IMR-90 (cell line): ENCODE measurements at regions not wholly inside any gene's neighbourhood (a gene's known extent, or its start where the extent isn't known, plus 50 kb on each side); places are given as distances from the start of the nearest gene placed in this dataset.

Source experiments
- ATAC-seq: fragments of 200-7000 bp; cut with Tn5 transposase; 2 replicates; pipeline ENCODE4 v1.9.1; 2020; ENCODE audit warnings: low read depth, mild to moderate bottlenecking, moderate library complexity
- BruUV-seq: library from RNA; stranded (reverse); fragments of 400-500 nt; replicated peaks from 2 replicates; lab custom pipeline; 2021; lab: Mats Ljungman, UMichigan
- CTCF ChIA-PET: fragments of 300-600 bp; formaldehyde crosslinking; extraction: SDS; loops from one replicate; lab custom pipeline; 2021; ENCODE audit warnings: antibody characterized with exemption; lab: Yijun Ruan, JAX
- POLR2A ChIA-PET: fragments of 300-600 bp; sonication (Branson Sonifier 250); formaldehyde crosslinking; loops from one replicate; lab custom pipeline; 2022; ENCODE audit warnings: antibody characterized with exemption; ENCODE audit not compliant: unreplicated experiment; lab: Charles Lee
- DNase-seq: peaks from one replicate; pipeline ENCODE4 v3.0.0; 2013
- H2AFZ ChIP-seq: replicated peaks from 2 replicates; pipeline ENCODE3; 2013; ENCODE audit warnings: low read length, mild to moderate bottlenecking; ENCODE audit not compliant: poor library complexity
- H2AK5ac ChIP-seq: 2 replicates; pipeline ENCODE4 v1.6.1; 2013; ENCODE audit warnings: low read depth, low read length, inconsistent platforms
- H2AK9ac ChIP-seq: replicated peaks from 2 replicates; pipeline ENCODE3; 2013; ENCODE audit warnings: mild to moderate bottlenecking, low read depth, low read length, moderate library complexity; ENCODE audit not compliant: poor library complexity
- H2BK120ac ChIP-seq: 2 replicates; pipeline ENCODE4 v1.6.1; 2013; ENCODE audit warnings: low read depth, low read length, inconsistent platforms
- H2BK15ac ChIP-seq: 3 replicates; pipeline ENCODE4 v1.6.1; 2013; ENCODE audit warnings: low read depth, low read length, inconsistent platforms
- H2BK20ac ChIP-seq: 2 replicates; pipeline ENCODE4 v1.6.1; 2013; ENCODE audit warnings: low read depth, mild to moderate bottlenecking, inconsistent platforms, low read length, moderate library complexity
- H2BK5ac ChIP-seq: 2 replicates; pipeline ENCODE4 v1.6.1; 2013; ENCODE audit warnings: mild to moderate bottlenecking, low read depth, low read length, inconsistent platforms; ENCODE audit not compliant: poor library complexity, severe bottlenecking
- H3K14ac ChIP-seq: replicated peaks from 2 replicates; pipeline ENCODE4 v1.6.1; 2013; ENCODE audit warnings: low read depth, low read length, inconsistent platforms
- H3K18ac ChIP-seq: 2 replicates; pipeline ENCODE4 v1.6.1; 2013; ENCODE audit warnings: low read depth, low read length, control low read depth
- H3K23ac ChIP-seq: 2 replicates; pipeline ENCODE4 v1.6.1; 2013; ENCODE audit warnings: low read depth, low read length, inconsistent platforms
- H3K27ac ChIP-seq: 2 replicates; pipeline ENCODE4 v1.5.1; 2013; ENCODE audit warnings: mild to moderate bottlenecking, control low read depth, low read length; ENCODE audit not compliant: insufficient read depth
- H3K27me3 ChIP-seq: 2 replicates; pipeline ENCODE4 v1.6.1; 2013; ENCODE audit warnings: low read length; ENCODE audit not compliant: control insufficient read depth, insufficient read depth
- H3K36me3 ChIP-seq: 2 replicates; pipeline ENCODE4 v1.6.1; 2013; ENCODE audit warnings: low read length, mixed read lengths; ENCODE audit not compliant: control insufficient read depth, insufficient read depth
- H3K4ac ChIP-seq: 2 replicates; pipeline ENCODE4 v1.6.1; 2013; ENCODE audit warnings: low read depth, low read length, inconsistent platforms
- H3K4me1 ChIP-seq: 2 replicates; pipeline ENCODE4 v1.6.1; 2013; ENCODE audit warnings: low read length, mixed read lengths; ENCODE audit not compliant: control insufficient read depth, insufficient read depth
- H3K4me2 ChIP-seq: 2 replicates; pipeline ENCODE4 v1.6.1; 2013; ENCODE audit warnings: low read depth, mild to moderate bottlenecking, control low read depth, low read length, moderate library complexity
- H3K4me3 ChIP-seq: 2 replicates; pipeline ENCODE4 v1.5.1; 2013; ENCODE audit warnings: low read depth, mild to moderate bottlenecking, control low read depth, low read length, moderate library complexity; ENCODE audit not compliant: insufficient read depth
- H3K56ac ChIP-seq: 2 replicates; pipeline ENCODE4 v1.6.1; 2013; ENCODE audit warnings: low read length, inconsistent platforms; ENCODE audit not compliant: insufficient read depth; ENCODE audit errors: extremely low read depth
- H3K79me1 ChIP-seq, 2 experiments: 2 replicates each; pipeline ENCODE4 v1.6.1; 2013; ENCODE audit warnings: low read length in 2 of 2, inconsistent platforms in 1 of 2, low read depth in 1 of 2
- H3K9ac ChIP-seq: 2 replicates; pipeline ENCODE4 v1.6.1; 2013; ENCODE audit warnings: low read depth, low read length, control low read depth
- H3K9me1 ChIP-seq: 2 replicates; pipeline ENCODE4 v1.6.1; 2013; ENCODE audit warnings: low read length, inconsistent platforms; ENCODE audit not compliant: insufficient read depth
- H3K9me3 ChIP-seq: 2 replicates; pipeline ENCODE4 v1.6.1; 2013; ENCODE audit warnings: low read length; ENCODE audit not compliant: control insufficient read depth, insufficient read depth
- H4K20me1 ChIP-seq: 2 replicates; pipeline ENCODE4 v1.6.1; 2013; ENCODE audit warnings: low read length, inconsistent platforms; ENCODE audit not compliant: insufficient read depth
- H4K5ac ChIP-seq: 2 replicates; pipeline ENCODE4 v1.6.1; 2013; ENCODE audit warnings: mild to moderate bottlenecking, low read depth, low read length, control low read depth
- H4K8ac ChIP-seq, 2 experiments: 2 replicates each; pipeline ENCODE4 v1.6.1; 2013; ENCODE audit warnings: low read depth in 2 of 2, low read length in 2 of 2, control low read depth in 1 of 2, inconsistent platforms in 1 of 2
- H4K91ac ChIP-seq: 2 replicates; pipeline ENCODE4 v1.6.1; 2013; ENCODE audit warnings: low read depth, low read length, inconsistent platforms; ENCODE audit not compliant: insufficient read depth
- BHLHE40 ChIP-seq: fragments of 150-350 bp; IDR thresholded peaks from 2 replicates; pipeline ENCODE4 v1.6.1; 2016; ENCODE audit warnings: mild to moderate bottlenecking, low read depth, low read length
- CHD1 ChIP-seq: IDR thresholded peaks from 2 replicates; pipeline ENCODE4 v1.6.1; 2012; ENCODE audit warnings: low read depth, low read length, improper control_type of control experiment
- CTCF ChIP-seq: conservative IDR thresholded peaks from 2 replicates; pipeline ENCODE4 v1.5.1; 2012; ENCODE audit warnings: mild to moderate bottlenecking, low read depth, low read length, improper control_type of control experiment
- ELK1 ChIP-seq: fragments of 150-350 bp; IDR thresholded peaks from 2 replicates; pipeline ENCODE4 v1.6.1; 2016; ENCODE audit warnings: low read depth, mild to moderate bottlenecking, low read length, moderate library complexity, borderline replicate concordance
- FOS ChIP-seq: fragments of 150-350 bp; IDR thresholded peaks from 2 replicates; pipeline ENCODE4 v1.6.1; 2016; ENCODE audit warnings: low read depth, low read length
- MAFK ChIP-seq: IDR thresholded peaks from 2 replicates; pipeline ENCODE4 v1.6.1; 2012; ENCODE audit warnings: low read depth, low read length, improper control_type of control experiment
- MAZ ChIP-seq: IDR thresholded peaks from 2 replicates; pipeline ENCODE4 v1.6.1; 2012; ENCODE audit warnings: low read depth, mild to moderate bottlenecking, low read length, improper control_type of control experiment, moderate library complexity, borderline replicate concordance
- MXI1 ChIP-seq: IDR thresholded peaks from 2 replicates; pipeline ENCODE4 v1.6.1; 2012; ENCODE audit warnings: low read depth, mild to moderate bottlenecking, low read length, moderate library complexity, borderline replicate concordance
- NFE2L2 ChIP-seq: fragments of 150-350 bp; IDR thresholded peaks from 2 replicates; pipeline ENCODE4 v1.6.1; 2016; ENCODE audit warnings: low read depth, mild to moderate bottlenecking, low read length
- POLR2A ChIP-seq: IDR thresholded peaks from 2 replicates; pipeline ENCODE4 v1.6.1; 2012; ENCODE audit warnings: mild to moderate bottlenecking, low read depth, low read length
- RAD21 ChIP-seq: IDR thresholded peaks from 2 replicates; pipeline ENCODE4 v1.6.1; 2012; ENCODE audit warnings: low read length, improper control_type of control experiment
- RCOR1 ChIP-seq: IDR thresholded peaks from 2 replicates; pipeline ENCODE4 v1.6.1; 2012; ENCODE audit warnings: mild to moderate bottlenecking, low read length, improper control_type of control experiment; ENCODE audit not compliant: insufficient replicate concordance
- RFX5 ChIP-seq: IDR thresholded peaks from 2 replicates; pipeline ENCODE4 v1.8.0; 2012; ENCODE audit warnings: low read depth, mild to moderate bottlenecking, low read length, moderate library complexity
- SMC3 ChIP-seq: fragments of 150-350 bp; IDR thresholded peaks from 2 replicates; pipeline ENCODE4 v1.6.1; 2016; ENCODE audit warnings: low read depth, mild to moderate bottlenecking, antibody characterized with exemption, low read length, moderate library complexity
- WGBS, 2 experiments: methylation state at CpG; one replicate each; pipeline versions ENCODE4 v1.1.5 to v1.1.7; 2013; ENCODE audit warnings: missing lambda C conversion rate in 2 of 2; ENCODE audit not compliant: insufficient read length in 1 of 2; ENCODE audit errors: extremely low coverage in 2 of 2; 5-methylcytosine and 5-hydroxymethylcytosine counted together
- dilution Hi-C: fragments of 300-500 bp; cut with HindIII; formaldehyde crosslinking; loops from one replicate; pipeline ENCODE4 v1.14.3; 2018; ENCODE audit warnings: low sequenced_read_pairs; ENCODE audit not compliant: unreplicated experiment
- in situ Hi-C: fragments of 300-500 bp; cut with MboI; formaldehyde crosslinking; loops from 3 replicates; pipeline ENCODE4 v1.14.3; 2019; ENCODE audit warnings: low sequenced_read_pairs, inconsistent platforms, mixed read lengths
- intact Hi-C: fragments of 100-400 bp; cut with micrococcal nuclease; formaldehyde crosslinking; loops from 2 replicates; pipeline ENCODE4 v1.10.0; 2022
- TF ChIP-seq, protein P1 (sequence below): fragments of 150-350 bp; IDR thresholded peaks from 2 replicates; pipeline ENCODE4 v1.6.1; 2017; ENCODE audit warnings: mild to moderate bottlenecking, antibody characterized with exemption, low read length, low read depth

- DNase-seq, result no peak
- no peak overlapping the region for H4K5ac ChIP-seq
Measured at GRCh38 chr14:49287004-49287403, 299.2 kb downstream of the RPS29 start.

More at GRCh38 chr14:49287004-49287403, 299.2 kb downstream of the RPS29 start:
- H2BK5ac ChIP-seq, result no peak overlapping the region
- no peak overlapping the region for H3K23ac ChIP-seq
- no peaks in the 10 kb centered on the region for H4K20me1 ChIP-seq
- no peak overlapping the region for H3K9ac ChIP-seq
- in situ Hi-C loops (no loop called here), dilution Hi-C loops (no loop called here), intact Hi-C loops (no loop called here)
- no peak overlapping the region for H2AFZ ChIP-seq
- no peak for ATAC-seq
- H2BK20ac ChIP-seq, result no peak overlapping the region
- no peak overlapping the region for H3K18ac ChIP-seq
- H3K27me3 ChIP-seq, result no peaks in the 10 kb centered on the region
- no peak overlapping the region for H3K56ac ChIP-seq
- H3K4ac ChIP-seq, result no peak overlapping the region
- no peaks in the 10 kb centered on the region for H3K9me1 ChIP-seq
- ChIA-PET CTCF (no interaction called here), POLR2A (no interaction called here)
- H4K8ac ChIP-seq, result no peak overlapping the region
- no peak overlapping the region for H3K27ac ChIP-seq
- H4K91ac ChIP-seq, result no peak overlapping the region
- no peaks in the 10 kb centered on the region for H3K79me1 ChIP-seq
- H2AK9ac ChIP-seq, result no peak overlapping the region
- H3K4me3 ChIP-seq, result no peak overlapping the region
- H2BK120ac ChIP-seq, result no peak overlapping the region
- no peak overlapping the region for H2AK5ac ChIP-seq
- no peaks in the 10 kb centered on the region; the same call in 1 of the 2 replicates for H3K9me3 ChIP-seq
- no peak overlapping the region for H3K4me2 ChIP-seq
- no peaks in the 10 kb centered on the region for H3K36me3 ChIP-seq
- H3K14ac ChIP-seq, result no peak overlapping the region
- 14% methylated on average over 4 of the region's 5 CpGs; no CpG with 5 or more reads in 1 of the 2 experiments for WGBS, 2 experiments
- no TSS peak for BruUV-seq
- no peak for TF ChIP-seq ELK1
- no peak for TF ChIP-seq FOS
- no peak for TF ChIP-seq NFE2L2
- no peak for TF ChIP-seq SMC3
- no peak for TF ChIP-seq MAFK
- no peak for TF ChIP-seq RCOR1
- no peak for TF ChIP-seq MAZ
- no peak for TF ChIP-seq BHLHE40
- no peak for TF ChIP-seq CTCF
- TF ChIP-seq, protein P1, sequence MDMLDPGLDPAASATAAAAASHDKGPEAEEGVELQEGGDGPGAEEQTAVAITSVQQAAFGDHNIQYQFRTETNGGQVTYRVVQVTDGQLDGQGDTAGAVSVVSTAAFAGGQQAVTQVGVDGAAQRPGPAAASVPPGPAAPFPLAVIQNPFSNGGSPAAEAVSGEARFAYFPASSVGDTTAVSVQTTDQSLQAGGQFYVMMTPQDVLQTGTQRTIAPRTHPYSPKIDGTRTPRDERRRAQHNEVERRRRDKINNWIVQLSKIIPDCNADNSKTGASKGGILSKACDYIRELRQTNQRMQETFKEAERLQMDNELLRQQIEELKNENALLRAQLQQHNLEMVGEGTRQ, result no peak
- no peak for TF ChIP-seq RAD21
- TF ChIP-seq MXI1, result no peak
- TF ChIP-seq CHD1, result no peak
- TF ChIP-seq RFX5, result no peak
- TF ChIP-seq POLR2A, result no peak
- H3K4me1 ChIP-seq, result no peaks in the 10 kb centered on the region
- no peak overlapping the region for H2BK15ac ChIP-seq
